ENCODE measurements at regions not wholly inside any gene's neighbourhood (a gene's known extent, or its start where the extent isn't known, plus 50 kb on each side); places are given as distances from the start of the nearest gene placed in this dataset.

GRCh38 chr20:6693178-6693807, 74.2 kb upstream of the BMP2 start:
- DNase-seq (ENCODE audit: low spot score): no peak

DNA sequence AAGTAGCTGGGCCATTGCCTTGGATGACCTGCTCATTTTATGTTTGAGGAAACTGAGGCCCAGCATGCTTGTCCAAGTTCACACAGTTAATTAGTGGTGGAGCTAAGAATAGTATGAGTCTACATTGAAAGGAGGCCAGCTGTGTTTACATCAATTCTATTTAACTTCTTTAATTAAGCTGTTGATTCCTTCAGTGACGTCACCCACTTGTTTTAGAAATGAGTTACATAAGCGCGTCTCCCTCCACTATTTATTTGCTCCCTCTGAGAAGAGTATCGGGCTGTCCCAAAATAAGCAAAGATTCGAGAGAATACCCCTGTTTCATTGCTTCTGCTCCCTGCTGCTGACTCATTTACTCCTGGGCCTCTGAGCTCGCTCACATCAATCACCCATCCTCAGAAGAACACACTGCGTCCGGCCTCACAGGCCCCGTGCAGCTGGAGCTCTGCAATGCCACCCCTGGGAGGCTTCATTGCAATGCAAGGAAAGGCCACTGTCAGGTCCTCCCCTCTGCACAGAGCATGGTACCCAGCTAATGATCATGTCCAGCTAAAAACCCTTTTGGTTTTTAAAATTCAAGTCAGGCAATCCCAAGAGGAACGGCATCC, 74.8 kb upstream of the BMP2 start:
- no peak for DNase-seq (ENCODE audit: low spot score)

DNA sequence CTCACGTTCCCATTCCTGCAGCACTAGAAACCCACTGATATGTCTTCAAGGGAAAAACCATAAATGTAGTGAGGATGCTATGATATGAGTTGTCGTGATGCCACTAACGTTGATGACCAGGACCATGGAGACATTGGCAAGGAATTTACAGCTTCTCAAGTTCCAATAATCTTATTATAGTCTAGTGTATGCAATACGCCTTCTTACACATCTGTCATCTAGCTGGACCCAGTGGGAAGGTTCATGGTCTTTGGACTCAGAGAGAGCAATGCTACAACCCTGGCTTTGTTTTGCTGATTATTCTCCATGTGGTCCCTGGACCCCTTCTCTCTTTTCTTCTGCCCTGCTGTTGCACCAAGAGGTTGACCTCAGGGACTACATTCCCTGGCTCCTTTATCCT, 76.0 kb upstream of the BMP2 start:
- DNase-seq (ENCODE audit: low spot score): no peak

- no peak for DNase-seq (ENCODE audit: low spot score)
These were observed 78.0 kb upstream of the BMP2 start for GRCh38 chr20:6689339-6689973.

- no peak for DNase-seq (ENCODE audit: low spot score)
These were observed 81.3 kb upstream of the BMP2 start for GRCh38 chr20:6686171-6686570.

DNA sequence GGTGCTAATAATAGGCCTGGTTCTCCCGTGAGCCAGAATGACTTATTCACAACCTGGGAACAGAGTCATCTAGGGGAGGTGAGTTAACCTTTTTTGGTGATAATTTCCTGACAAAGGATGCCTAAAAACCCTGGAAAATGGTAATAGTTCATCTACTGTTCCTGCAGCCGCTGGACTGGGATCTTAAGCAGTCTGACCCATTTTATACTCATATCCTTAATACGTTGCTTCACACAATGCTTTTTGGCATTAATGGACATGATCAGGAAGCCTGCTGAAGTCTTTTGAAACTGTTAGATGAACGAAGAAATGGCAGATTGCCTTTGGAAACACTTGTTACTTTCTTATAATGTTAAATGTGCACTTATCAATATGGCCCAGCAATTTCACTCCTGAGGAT, 81.9 kb upstream of the BMP2 start:
- DNase-seq (ENCODE audit: low spot score): no peak

DNA sequence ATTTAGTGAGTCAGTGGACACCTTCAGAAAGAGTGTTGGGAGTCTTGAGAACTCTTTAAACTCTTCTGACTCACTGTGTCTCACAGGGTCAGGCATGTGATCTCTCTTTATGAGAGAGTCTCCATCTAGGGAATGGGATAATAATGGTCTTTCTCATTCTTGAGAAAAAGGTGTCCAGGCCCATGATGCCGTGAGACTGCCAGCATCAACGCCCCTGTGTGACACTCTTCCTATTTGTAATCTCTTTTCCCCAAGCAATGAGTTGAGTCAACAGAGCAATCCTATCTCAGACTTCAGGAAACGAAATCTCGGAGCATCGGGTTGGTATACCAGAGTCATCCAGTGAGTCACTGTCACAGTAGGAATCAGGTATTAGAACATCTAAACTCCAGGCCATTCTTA, 82.3 kb upstream of the BMP2 start:
- no peak for DNase-seq (ENCODE audit: low spot score)

DNA sequence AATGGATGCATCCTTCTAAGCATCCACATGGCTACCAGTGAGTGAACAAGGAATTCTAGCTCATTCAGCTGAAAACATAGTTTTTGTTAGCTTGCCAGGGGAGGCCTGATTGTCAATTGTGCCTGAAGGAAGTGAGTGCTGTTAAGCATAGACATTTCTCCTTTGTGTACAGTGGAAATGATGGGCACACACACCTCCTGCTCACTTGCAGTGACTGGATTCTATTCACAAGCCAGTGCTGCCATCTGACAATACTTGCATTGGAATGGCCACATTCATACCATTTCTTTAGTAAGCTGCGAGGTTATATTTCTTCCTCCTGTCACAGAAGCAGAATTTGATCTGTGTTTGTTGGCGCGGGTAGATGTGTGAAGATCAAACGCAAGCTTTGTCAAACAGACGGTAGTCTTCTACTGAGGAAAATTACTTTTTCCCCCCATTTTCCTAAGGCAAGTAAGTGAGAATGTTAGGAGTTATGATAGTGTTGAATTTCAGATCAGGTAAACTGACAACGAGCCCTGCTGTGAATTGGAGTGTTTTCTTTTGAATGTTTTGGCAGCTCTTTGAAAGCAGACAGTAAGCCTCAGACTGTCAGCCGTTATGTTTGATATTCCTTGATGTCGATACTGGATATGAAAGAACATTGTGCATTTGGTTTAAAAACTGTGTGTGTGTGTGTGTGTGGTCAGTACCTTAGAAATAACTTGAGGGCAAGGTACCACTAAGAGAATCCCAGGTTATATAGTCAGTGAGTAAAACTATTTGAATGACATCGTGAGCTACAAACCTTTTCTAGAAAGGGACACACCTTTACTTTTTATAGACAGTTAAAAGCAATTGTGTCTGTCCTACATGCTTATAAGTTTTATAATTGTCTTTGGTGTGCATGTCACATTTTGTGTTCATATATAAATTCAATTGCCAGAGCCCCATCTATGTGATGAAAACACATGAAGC, 84.2 kb upstream of the BMP2 start:
- DNase-seq (ENCODE audit: low spot score): no peak

GRCh38 chr20:6680854-6681253, 86.6 kb upstream of the BMP2 start:
- no peak for DNase-seq (ENCODE audit: low spot score)

- DNase-seq (ENCODE audit: low spot score): no peak
These were observed 87.0 kb upstream of the BMP2 start for GRCh38 chr20:6680441-6680840.

GRCh38 chr20:6679086-6679485, 88.4 kb upstream of the BMP2 start:
- DNase-seq (ENCODE audit: low spot score): no peak

DNA sequence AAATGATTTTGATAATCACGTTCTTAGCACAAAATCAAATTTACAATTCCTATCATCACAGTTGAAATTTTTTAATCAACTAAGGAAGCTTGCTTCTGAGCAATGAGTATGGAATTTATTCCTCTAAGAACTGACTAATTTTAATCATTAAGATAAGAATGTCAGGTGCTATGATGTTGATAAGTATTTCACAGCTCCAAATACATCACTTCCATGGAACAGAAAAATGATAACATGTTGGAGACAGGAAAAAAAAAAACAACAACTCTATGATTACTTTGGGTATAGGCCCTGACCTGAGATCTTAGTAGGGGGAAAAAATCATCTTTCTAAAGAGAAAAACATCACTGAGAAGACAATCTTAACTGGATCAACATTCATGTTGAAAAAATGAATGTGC, 89.4 kb upstream of the BMP2 start:
- DNase-seq (ENCODE audit: low spot score): no peak

DNA sequence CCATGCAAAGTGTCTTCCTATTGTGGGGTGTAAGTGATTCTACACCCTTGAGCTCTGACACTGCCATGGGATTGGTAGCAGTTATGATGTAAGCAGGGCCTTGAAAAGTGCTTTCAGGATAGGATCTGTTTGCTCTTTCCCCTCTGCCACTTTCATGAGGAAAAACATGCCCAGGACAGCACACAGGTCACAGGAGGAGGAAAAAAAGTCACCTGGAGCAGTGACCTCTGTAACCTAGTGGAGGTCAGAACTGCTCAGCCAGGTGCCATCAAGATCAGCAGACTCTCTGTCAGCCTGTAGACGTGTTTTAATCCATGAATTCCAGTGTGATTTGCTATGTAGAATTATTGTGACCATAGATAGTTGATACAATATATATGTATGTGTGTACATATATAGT, 92.7 kb upstream of the BMP2 start:
- no peak for DNase-seq (ENCODE audit: low spot score)

GRCh38 chr20:6673071-6673470, 94.4 kb upstream of the BMP2 start:
- DNase-seq (ENCODE audit: low spot score): no peak

GRCh38 chr20:6671829-6672228, 95.7 kb upstream of the BMP2 start:
- no peak for DNase-seq (ENCODE audit: low spot score)

GRCh38 chr20:6668546-6668945, 98.9 kb upstream of the BMP2 start:
- DNase-seq (ENCODE audit: low spot score): no peak

DNA sequence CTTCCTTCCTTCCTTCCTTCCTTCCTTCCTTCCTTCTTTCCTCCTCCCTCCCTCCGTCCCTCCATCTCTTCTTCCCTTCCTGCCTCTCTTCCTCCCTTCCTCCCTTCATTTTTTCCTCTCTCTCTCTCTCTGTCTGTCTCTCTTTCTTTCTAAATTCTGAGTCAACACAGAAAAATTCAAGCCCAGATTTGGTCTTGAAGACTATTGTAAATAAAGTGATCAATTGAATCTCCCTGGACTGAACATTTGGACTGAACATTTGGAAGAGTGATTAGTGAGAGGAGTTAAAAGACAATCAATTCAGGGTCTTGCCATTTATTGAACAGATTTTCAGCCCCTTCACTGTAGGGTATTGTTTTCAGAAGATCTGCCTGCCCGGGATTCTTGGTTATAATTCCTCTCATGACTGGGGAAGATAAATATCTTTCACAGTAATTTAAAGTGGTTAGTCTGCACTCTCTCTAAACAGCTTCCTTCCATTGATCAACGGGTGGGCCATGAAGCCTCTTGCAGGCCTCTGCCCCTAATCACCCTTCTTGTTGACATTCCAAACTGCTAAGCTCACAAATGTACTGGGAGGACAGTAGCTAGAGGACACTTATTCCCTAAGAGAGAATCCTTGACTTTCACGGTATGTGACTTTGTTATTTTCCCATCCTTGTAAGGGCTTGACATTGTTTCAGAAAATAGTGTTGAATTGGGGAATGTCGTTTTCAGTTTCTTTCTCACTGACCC, 101.7 kb upstream of the BMP2 start:
- no peak for DNase-seq (ENCODE audit: low spot score)

- DNase-seq (ENCODE audit: low spot score): no peak
These were observed 102.3 kb upstream of the BMP2 start for GRCh38 chr20:6665161-6665560.

DNA sequence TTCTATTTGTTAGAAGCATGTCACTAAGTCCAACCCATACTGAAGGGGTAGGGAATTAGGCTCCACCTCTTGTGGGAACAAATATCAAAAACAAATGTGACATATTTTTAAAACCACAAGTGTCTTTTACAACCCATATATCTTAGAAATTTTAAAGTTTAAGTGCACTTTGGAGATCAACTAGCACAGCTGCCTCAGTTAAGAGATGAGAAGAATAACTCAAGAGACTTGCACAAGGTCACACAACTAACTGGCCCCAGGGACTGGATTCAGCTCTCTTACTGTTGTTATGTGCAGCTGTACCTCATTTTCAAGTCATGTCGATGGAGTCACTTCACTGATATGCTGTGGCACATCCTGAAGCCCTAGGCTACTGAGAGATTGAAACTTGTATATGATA, 102.9 kb upstream of the BMP2 start:
- DNase-seq (ENCODE audit: low spot score): no peak

GRCh38 chr20:6663751-6664388, 103.6 kb upstream of the BMP2 start:
- no peak for DNase-seq (ENCODE audit: low spot score)

DNA sequence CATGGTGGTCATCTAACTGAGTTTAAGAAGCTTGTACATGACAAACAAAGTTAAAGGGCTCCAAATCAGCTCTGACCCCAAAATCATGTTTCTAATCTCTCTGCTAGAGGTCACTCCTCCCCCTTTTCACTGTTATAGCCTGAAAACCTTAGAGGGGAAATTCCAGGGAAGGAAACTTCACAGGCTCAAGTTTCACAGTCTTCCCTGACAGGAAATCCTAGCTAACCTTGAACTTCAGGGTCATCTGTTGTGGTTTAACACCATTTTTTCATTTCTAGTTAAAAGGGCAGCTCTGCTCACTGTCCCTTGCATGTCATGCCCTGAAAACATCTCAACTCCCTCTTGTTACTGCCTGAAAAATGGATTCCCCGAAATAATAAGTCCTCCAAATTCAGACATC, 104.4 kb upstream of the BMP2 start:
- DNase-seq (ENCODE audit: low spot score): no peak

DNA sequence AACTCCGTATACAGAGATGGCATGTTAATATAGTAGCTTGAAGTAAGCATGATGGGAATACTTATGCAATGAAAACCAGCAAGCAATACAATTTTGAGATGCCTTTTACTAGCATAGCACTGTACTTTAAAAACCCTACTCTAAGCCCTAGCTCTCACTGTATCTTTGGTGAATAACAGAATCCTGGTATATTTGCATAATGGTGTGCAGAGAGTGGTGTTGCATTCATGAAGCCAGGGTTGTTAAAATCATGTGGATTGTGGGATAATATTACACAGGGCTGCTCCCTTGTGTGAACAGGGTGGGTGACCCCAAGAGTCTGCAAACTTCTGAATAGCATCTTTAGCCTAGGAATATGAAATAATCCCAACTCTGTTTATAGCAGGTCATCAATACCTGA, 105.2 kb upstream of the BMP2 start:
- no peak for DNase-seq (ENCODE audit: low spot score)

All from hepatic stellate cell (primary cell).